GM12873 (cell line): ENCODE measurements at regions not wholly inside any gene's neighbourhood (a gene's known extent, or its start where the extent isn't known, plus 50 kb on each side); places are given as distances from the start of the nearest gene placed in this dataset.

Experiments used
- CTCF ChIP-seq: IDR thresholded peaks from 2 replicates; pipeline ENCODE4 v1.5.1; 2012; ENCODE audit warnings: low read depth, mild to moderate bottlenecking, moderate library complexity, low read length, control low read depth; ENCODE audit not compliant: insufficient read depth; ENCODE audit errors: missing control alignments

GRCh38 chr2:38154395-38154794, 78.4 kb upstream of the CYP1B1 start:
- TF ChIP-seq CTCF: no peak

GRCh38 chr2:38153476-38154135, 77.7 kb upstream of the CYP1B1 start:
- no peak for TF ChIP-seq CTCF

- no peak for TF ChIP-seq CTCF
Measured at GRCh38 chr2:38152913-38153312, 77.0 kb upstream of the CYP1B1 start.

- no peak for TF ChIP-seq CTCF
Measured at GRCh38 chr2:38152035-38152434, 76.1 kb upstream of the CYP1B1 start.

GRCh38 chr2:38149531-38149930, 73.6 kb upstream of the CYP1B1 start:
- TF ChIP-seq CTCF: no peak

- TF ChIP-seq CTCF: no peak
Measured at GRCh38 chr2:38148501-38148900, 72.5 kb upstream of the CYP1B1 start.

GRCh38 chr2:38147333-38148121, 71.6 kb upstream of the CYP1B1 start:
- TF ChIP-seq CTCF: no peak
